Fibroblast of villous mesenchyme (primary cell): ENCODE measurements at regions not wholly inside any gene's neighbourhood (a gene's known extent, or its start where the extent isn't known, plus 50 kb on each side); places are given as distances from the start of the nearest gene placed in this dataset.

Source experiments
- DNase-seq: peaks from one replicate; pipeline ENCODE4 v3.0.0-alpha.2; 2010; ENCODE audit warnings: low read depth
- H3K4me3 ChIP-seq: 2 replicates; pipeline ENCODE4 v1.5.1; 2011; ENCODE audit warnings: low read depth, mild to moderate bottlenecking, low read length
- TF ChIP-seq, protein P1 (sequence below): IDR thresholded peaks from 2 replicates; pipeline ENCODE4 v1.5.1; 2012; ENCODE audit warnings: low read depth, mild to moderate bottlenecking, low read length; ENCODE audit not compliant: insufficient read depth

DNA sequence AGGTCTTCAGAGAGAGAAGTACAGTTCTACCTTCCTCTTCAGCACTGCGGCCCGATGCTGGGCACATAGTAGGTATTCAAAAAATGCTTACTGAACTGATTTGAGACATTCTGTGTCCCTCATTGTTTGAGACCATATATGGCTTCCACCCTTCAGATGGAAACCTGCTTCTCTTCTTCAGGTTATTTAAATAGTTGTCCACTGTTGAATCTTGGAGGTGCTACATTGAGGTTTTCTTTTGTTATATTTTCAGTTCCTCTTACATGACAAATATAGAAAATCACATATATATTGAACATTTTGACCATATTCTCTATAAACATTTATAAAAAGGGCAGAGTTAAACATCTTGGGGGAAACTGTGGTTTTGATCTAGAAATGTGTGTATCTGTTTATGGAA is 200.2 kb upstream of the LRRC3B start:
- H3K4me3 ChIP-seq: no peak overlapping the region
- no peak for DNase-seq
- TF ChIP-seq, protein P1, sequence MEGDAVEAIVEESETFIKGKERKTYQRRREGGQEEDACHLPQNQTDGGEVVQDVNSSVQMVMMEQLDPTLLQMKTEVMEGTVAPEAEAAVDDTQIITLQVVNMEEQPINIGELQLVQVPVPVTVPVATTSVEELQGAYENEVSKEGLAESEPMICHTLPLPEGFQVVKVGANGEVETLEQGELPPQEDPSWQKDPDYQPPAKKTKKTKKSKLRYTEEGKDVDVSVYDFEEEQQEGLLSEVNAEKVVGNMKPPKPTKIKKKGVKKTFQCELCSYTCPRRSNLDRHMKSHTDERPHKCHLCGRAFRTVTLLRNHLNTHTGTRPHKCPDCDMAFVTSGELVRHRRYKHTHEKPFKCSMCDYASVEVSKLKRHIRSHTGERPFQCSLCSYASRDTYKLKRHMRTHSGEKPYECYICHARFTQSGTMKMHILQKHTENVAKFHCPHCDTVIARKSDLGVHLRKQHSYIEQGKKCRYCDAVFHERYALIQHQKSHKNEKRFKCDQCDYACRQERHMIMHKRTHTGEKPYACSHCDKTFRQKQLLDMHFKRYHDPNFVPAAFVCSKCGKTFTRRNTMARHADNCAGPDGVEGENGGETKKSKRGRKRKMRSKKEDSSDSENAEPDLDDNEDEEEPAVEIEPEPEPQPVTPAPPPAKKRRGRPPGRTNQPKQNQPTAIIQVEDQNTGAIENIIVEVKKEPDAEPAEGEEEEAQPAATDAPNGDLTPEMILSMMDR: no peak

- DNase-seq: no peak
- H3K4me3 ChIP-seq: no peak overlapping the region
- TF ChIP-seq, protein P1: no peak
These were observed 197.5 kb upstream of the LRRC3B start for GRCh38 chr3:26425076-26425475.

DNA sequence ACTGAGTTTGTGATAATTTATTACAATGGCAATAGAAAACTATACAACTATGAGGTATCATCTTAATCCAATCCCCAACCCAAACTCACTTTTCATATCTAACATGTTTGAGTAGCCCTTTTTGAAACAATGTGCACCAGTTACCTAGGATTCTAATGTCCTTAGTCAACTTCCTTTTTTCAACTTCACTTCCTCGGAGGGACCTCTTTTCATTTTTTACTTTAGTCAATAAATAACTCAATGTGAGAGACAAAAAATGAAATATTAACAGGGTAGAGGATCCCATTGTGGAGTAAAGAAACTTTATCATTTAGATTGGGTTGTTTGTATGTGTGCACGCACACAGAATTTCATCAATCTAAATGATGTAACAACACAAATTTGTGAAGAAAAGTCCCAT is 193.6 kb upstream of the LRRC3B start:
- no peak for DNase-seq
- no peak overlapping the region for H3K4me3 ChIP-seq
- TF ChIP-seq, protein P1: no peak

DNA sequence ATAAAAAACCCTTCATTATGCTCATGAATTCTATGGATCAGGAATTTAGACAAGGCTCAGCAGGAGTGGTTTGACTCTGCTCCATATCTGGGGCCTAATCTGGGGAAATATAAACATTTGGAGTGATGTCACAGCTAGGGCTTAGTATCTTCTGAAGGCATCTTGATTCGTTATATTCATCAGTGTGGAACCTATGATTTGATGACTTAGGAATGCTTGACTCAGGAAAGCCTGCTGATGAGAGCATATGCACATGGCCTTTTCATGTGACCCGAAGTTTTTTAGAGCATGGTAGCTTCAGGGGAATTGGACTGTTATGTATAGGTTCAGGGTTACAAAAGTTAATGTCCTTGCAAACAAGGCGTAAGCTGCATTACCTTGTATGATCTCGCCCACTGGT is 184.9 kb upstream of the LRRC3B start:
- DNase-seq: peak; percentile 62
- no peak overlapping the region for H3K4me3 ChIP-seq
- TF ChIP-seq, protein P1: no peak

DNA sequence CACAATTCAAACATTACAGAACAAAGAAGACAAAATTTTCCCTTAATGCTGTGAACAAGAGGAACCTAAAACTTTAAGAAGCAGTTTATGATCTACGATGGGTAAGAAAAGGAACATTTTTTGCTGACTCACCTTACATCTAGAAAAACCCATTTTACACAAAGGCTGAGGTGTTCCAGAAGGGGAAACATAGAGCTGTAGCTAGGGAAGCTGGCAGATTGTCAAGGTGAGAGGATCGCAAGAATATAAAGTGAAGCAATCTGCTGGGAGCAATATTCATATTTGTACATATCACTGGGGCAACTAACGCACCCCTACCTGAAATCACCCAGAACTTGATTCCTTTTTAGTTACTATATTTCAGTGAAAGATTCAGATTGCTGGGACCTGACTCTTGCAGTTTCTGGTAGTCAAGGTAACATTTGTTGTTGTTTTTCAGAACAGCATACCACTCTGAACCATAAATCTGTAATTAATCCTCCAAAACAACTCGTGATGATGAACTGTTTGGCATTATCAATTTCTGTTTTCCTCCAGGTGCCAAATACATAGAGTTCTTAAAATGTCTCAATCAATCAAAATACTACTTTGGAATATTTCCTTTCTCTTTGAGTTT is 184.1 kb upstream of the LRRC3B start:
- DNase-seq: no peak
- TF ChIP-seq, protein P1: no peak

GRCh38 chr3:26438981-26439884 is 183.3 kb upstream of the LRRC3B start:
- H3K4me3 ChIP-seq: no peak overlapping the region
- no peak for DNase-seq
- TF ChIP-seq, protein P1: no peak

More for the DNA sequence above, 184.1 kb upstream of the LRRC3B start:
- no peak overlapping the region for H3K4me3 ChIP-seq
